Inferior parietal cortex (tissue), 1 donor: ENCODE measurements at regions not wholly inside any gene's neighbourhood (a gene's known extent, or its start where the extent isn't known, plus 50 kb on each side); places are given as distances from the start of the nearest gene placed in this dataset.

Experiments used
- DNase-seq: peaks from one replicate; pipeline ENCODE4 v3.0.0-alpha.2; 2016; ENCODE audit errors: extremely low spot score

DNA sequence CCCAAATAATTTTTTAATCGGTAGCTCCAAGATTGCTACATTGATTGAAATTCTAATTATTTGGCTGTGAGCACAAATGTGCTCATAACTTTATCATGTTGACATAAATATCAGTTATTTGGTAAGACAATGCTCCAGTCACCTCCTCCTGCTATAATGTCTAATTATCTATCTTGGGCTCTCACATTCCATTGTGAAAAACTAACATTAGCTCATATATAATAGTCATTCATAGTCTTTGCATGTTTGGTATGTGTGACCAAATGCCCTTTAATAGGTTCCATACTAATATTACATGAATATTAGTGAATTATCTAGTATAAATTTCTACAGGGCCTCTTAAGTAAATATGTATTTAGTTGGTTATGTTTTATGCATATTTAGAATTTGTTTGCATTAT lies 185.6 kb upstream of the MCHR2 start:
- no peak for DNase-seq

DNA sequence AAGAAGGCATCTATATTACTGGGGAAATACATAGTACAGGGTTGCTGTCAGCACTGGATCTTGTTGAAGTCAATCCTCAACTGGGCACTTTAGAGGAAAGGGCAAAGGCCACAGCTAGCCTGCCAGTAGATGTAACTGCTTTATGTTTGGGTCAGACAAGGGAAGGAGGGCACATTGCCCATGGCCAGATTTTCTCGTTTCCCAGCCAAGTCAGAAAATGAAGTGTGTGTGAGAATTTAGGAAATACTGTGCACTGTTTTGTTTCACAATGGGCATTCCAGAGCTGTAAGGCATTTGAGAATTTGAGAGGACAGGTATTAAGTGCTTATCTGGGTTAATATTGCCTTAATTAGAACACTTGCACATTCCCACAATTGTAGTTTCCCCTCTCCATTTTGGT lies 183.9 kb upstream of the MCHR2 start:
- no peak for DNase-seq

DNA sequence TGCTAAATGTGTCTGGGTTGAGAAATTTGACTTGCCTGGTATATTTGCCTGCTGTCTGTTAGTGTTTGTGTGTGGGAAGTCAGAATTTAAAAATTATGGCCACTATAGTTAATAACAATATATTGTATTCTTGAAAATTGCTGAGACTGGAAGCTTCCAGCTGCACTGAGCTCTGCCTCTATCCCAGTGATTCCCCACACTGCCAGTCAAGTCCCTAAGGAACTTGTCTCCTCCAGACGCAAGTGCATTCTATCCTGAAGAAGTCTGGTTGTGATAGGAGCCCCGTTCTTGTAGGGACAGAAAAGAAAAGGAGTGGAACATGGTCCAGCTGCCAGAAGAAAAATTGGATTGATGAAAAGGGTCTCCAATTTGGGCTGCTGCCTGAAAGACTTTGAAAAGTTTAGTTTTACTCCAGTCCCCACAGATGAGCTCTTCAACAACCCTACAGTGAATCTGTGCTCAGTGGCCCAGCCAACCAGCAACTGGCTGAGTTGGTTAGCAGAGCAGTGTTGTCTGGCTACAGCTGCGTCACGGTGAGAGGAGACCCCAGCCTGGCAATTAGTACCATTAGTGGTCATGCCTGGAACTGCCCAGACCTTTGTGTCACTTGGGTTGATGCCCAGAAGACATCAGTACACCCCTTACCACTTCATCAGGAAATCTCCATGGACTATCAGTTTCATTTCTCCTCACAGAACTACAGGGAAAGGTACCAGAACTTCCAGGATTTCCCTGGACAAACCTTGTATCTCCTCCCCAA lies 183.1 kb upstream of the MCHR2 start:
- DNase-seq = no peak

DNA sequence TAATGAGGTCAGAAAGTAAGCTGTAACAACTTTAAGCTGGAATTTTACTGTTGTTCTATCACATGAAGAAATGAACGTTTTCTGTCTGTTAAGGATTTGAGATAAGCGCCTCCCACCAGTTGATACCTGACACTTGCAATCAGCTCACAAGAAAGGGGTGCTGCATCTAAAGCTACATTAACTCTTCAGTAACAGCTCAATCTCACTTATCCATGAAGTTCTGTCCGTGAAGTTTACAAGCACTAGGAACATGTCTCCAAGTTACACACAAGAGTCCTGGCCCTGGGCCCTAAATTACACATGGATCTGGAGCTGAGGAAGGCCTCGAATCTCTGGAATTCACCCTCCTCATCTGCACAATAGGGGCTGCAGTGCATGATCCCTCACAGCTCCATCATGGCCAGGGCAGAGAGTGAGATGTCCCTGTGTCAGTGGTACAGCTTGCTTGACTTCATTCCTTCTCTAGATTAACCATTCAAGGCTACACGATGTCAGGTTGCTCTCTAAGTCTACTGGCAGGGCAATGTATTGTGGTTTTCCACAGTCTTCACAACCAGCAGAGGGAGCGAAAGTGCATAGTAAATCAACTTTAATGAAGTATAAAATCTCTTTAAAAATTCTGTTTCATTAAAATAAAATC lies 182.4 kb upstream of the MCHR2 start:
- DNase-seq = peak; percentile 13

DNA sequence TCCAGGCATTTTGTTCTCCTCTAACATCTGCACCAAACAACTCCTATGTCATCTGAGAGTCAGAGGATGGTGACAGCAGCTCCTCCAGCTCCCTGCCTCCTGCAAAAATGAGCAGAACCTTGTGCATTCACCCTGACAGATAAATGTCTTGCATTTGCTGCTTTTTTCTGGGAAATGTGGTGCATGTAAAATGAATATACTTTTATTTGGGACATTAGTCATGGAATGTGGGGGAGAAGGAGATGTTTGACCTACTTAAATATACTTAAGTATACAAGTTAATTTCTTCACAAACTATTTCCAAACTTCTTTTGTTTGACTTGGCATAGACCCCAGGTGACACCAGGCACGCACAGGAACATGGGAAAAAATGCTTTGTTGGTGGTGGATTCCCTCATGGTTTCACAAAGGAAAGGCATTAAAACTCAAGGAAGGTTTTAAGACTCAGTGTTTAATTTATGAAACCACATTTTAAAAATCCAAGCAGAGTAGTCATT lies 181.8 kb upstream of the MCHR2 start:
- no peak for DNase-seq

DNA sequence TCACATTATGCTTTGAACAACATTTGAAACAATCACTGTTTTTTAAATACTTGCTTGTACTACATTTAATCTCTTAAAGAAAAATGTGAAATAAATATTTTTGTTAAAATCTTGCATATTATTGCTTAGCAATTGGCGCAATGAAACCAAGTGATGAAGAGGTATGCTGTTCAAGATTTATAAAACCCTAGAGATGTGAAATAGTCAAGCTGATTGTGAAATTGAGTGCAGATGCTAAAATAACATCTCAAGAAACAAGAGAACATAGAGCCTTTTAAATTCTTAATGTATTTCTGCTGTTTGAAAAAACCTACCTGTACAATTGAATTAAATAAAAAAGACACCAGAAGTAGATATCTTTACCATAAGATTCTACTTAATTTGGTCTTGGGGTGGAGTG lies 179.2 kb upstream of the MCHR2 start:
- DNase-seq = no peak

DNA sequence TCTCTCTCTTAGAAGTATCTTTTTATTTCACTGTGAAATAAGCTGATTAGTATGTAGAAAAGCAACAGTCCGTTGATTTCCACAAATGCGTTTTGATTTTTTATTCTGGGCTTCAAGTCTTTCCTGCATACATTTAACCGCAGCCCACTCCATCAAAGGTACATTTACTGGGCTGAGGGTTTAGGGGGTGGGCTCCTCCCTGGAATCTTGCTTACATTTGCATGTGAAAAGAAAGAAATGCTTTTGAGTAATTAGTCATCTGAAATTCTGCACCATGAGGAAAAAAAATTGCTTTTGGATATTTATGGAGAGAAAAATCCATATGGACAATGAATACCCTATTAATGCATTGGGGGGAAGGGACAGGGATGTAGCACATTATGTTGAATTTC lies 178.3 kb upstream of the MCHR2 start:
- no peak for DNase-seq

DNA sequence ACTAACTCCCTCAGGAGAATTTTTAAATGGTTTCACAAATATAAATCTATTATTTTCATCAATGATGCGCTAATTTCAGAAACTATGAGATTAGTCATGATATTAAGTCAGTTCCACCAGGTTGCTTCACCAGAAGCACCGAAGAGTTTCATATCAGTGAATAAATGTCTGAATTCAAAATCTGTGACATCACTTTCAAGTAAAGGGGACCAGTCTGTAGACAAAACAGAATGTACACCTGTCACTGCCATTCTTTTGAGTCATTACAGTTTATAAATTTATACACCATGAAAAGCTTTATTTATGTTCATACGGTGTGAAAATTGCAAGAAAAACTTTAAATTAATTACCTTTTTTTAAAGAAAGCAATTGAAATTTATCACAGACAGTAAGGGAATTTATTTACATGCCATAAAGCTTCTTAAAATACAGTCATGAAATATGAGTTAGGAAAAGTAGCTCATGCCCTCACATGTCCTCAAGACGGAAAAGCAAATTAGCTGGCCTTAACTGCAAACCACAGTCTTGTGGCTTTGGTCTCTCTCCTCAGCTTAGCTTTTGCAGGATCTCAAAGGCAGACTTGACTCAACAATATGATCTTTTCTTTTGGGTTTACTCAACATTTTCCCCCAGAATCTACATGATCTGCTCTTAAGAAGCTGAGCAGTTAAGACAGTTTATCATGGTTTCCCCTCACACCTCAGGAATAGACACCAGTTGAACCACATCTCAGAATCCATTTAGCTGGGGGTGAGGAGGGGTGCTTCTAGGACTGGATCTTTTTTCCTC lies 177.7 kb upstream of the MCHR2 start:
- DNase-seq = no peak

DNA sequence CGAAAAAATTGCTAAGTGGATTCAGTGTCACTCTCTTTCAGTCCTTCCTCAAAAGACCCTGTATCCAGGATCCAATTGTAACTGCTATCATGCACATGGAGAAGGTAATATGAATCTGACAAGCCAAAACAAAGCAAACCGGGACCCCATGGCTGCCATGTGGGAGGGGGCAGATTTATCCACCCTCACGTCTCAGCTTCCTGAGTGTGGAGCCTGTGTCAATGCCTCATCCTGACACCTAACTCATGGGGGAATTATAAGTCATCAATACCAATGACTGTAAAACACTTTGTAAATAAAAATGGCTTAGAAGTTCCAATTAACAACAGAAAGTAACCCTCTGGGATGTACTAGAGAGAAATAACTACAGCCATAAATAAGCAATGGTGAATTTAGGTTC lies 174.1 kb upstream of the MCHR2 start:
- DNase-seq = no peak

DNA sequence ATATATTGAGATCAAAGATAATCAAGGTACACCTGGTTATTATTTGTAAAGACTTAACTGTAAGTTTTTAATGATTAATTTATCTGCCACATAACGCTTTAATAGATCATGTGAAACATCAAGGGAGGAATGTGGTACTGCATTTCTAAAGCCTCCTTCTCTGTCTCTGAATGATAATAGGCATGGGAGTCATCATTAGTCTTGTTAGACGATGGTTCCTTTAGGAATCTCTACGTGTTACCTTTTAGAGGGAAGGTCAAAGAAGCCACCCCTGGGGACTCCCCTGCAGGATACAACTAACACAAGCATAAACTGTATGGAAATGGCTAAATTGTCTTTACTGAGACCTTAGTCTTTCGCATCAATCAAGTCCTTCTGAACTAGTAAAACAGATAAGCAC lies 173.6 kb upstream of the MCHR2 start:
- DNase-seq = no peak

DNA sequence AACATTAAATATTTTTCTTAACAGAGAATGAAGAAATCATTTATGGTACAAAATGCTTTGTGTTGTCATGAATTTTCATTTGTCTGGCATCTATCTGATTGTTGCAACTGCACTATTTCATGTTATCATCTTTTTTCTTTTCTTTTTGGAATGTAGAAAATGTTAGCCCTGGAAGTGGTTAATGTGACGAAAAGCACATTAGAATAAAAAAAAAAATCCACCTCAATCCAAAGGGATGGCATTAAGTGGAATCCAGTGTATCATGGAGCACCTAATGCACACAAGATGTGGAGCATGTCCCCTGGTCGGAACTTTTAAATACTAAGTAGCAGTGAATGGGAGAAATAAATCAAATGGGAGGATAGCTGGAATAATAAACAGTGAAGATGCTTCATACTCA lies 172.9 kb upstream of the MCHR2 start:
- no peak for DNase-seq

DNA sequence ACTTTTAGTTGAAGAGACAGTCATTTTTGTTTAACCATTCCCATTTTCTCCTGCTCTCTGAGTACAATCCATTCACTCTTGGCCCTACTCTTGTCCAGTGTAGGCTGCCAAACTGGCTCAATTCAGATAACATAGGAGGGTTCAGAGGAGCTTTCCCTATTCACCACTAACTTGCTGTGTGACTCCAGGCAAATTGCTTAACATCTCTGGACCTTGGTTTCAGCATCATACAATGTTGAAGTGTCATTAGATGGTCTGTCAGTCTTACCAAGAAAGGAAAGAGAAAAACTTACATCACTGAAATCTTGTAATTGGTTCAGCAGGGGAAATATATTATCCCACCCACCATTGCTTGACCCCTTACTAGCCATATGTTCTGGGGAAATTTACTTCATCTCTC lies 171.4 kb upstream of the MCHR2 start:
- DNase-seq = no peak

DNA sequence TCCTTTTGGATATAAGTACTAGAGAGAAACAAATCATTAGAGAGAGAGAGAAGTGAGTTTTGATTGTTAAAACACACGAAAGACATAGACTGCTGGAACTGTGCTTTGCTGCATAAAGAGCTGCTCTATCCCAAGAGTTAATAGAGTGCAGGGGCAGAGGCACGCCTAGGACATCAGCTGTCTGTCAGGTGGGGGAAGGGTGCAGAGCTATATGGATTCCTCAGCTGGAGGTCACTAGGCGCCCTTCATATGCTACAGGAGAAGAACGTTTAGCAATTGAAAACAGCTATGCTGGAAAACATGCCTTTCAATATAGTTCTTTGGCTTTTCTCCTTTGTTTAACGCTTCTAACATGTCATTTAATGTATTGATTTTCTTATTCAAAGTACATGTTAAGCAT lies 169.0 kb upstream of the MCHR2 start:
- DNase-seq = no peak

DNA sequence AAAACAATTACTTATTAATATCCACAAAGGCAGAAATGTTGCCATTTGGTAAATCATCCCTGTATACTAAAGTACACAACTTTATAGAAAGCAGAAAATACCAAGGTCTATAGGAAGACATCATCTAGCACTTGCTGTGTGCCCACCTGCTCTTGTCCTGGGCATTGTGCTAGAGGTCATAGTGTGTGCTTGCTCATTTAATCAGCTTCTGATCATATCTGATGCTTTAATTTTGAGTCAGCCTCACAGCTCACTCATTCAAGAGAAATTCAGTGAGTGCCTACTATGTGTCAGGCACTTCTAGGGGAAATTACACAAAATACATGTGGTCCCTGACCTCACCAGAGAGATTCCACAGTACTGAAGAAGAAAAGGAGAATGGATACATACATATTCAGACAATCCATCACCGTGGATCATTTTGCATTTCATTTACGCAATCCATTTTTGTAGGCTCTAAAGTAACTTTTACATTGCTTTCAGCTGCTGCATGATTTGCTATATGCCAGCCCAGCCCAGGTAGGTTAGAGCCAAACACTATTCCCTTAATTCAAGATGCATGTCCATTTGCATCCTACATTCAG lies 167.9 kb upstream of the MCHR2 start:
- DNase-seq = no peak

DNA sequence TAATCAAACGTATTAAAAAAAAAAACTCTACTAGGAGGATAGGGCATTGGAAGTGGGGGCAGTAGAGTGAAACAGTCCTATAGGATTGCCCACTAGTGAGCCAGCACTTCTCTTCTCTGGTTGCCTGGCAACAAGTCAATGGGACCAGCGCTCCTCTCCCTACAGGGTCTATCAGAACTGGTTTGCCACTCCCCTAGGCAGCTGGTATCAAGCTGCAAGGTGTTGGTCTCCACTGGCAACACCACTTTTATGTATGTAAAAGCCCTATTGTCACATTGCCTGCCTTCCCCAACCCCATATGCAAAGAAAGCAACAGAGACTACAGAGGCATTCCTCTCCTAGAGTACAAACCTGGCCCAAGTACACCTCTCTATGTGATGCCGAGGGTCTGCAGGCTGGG lies 166.9 kb upstream of the MCHR2 start:
- no peak for DNase-seq

DNA sequence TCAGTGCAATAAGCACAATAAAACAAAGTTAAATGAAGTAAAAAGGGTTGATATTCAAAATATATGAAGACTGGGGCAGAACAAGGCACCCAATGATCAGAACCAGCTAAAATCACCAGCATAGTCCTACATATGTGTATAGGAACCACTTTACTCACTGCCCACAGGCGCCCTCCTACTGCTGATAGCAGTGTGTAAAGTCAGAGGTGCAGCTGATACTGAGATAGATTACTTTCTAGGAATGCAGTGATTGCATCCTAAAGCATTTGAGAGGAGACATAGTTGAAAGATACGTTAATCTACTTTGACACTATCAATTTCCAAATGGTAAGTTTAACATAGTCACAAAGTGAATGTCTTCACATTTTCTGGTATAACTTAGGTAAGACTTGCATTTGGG lies 161.1 kb upstream of the MCHR2 start:
- no peak for DNase-seq

DNA sequence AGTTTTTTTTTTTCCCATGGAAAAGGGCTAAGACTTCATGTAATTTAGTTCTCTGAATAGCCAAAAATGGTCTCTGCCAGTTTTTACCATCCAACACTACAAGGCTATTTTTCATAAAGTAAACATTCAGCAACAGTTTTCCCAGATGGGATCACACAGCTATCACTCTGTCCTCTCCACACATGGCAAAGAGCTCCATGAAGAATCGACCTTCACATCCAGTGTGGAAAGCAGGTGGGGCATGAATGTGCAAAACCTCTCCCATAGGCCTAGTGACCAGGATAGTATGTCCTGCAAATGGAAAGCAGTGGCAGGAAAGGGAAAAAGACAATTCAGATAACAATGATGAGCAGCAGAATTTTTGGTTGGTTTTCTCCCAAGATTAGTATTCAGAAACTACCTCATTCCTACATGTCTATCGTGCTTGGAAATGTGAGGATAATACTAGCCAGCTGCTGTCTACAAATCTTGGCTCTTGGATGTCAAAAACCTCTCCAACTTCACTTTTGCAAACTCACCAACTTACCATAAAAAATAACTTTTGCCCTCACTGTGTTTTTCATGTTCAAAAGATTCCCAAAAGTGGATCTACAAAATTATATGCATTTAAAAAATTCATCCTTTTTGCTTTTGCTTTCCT lies 159.7 kb upstream of the MCHR2 start:
- DNase-seq = no peak

DNA sequence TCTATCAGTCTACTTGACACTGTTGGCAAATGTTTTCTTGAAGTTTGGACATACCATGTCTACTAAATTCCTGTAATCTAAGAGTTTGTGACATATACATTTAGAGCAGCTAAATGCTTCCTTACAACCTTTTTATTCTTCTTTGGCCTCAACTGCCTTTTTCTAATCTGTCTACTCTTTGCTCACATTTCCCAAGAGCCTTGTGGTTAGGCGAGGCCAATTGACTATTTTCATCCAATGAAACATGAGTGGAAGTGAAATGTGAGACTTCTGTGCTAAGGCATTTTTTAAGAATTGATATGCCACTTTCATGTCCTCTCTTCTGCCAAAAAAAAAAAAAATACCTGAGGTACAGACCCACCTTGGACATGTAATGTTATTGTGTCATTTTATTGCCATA lies 158.2 kb upstream of the MCHR2 start:
- no peak for DNase-seq

DNA sequence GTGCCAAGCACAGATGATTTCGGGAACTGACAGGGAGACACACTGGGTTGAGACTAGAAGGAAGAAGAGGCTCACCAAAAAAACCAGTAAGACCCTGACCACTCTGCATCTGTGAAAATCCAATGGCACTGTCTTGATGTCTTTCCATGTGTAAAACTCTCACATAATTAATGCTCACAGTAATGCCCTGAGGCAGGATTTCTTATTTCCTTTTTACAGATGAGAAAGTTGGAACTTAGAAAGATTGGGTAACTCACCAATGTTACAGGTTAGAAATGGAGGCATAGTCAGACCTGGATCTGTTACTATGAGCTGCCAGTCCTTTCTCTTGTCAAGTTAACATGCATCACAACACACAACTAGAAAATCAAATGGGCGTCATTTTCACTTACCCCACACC lies 151.0 kb upstream of the MCHR2 start:
- DNase-seq = no peak

DNA sequence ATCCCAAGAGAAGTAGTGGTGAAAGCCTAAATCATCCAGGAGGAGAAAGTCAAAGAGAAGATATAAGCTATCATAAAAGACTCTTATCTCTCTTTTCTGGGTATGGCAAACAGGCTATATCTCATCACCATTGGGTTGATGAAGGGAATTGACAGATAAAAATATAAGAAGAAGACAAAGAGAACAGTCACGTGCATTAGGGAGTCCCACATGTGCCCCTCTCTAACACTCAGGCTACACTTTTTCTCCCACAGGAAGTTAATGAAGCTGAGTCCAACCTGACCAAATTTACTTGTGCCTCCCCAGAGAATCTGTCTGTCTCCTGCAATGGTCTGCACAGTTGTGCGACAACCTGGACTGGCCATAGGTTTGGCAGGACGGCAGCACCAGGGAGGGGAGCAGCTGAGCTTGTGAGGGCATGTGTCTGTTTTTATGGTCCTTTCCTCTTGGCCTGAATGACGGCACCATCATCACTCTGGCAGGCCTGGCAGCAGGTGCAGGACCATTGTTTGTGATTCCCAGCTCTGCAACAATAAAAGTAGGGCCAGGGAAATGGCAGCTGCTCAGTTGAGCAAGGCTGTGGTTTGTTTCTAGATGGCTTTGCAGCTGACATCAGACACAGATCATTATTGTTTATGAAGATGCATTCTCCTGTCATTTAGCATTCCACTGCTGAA lies 144.5 kb upstream of the MCHR2 start:
- no peak for DNase-seq

DNA sequence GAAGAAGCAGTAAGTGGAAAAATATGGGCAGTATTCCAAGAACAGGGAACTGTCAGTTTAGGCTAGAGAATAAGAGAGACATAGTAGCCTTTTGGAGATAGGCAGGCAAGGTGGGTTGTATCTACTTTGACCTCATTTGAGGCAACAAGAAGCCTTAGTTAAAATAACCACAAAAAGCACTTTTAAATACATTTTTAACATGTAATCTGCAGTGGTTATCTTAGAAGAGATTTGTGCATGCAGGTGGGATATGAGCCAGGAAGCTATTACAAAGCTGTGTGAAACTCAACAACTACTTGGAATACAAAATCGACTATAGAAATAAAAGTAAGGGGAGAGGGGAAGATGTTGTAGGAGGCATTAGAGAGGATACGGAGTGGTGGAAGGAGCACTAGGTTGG lies 143.7 kb upstream of the MCHR2 start:
- no peak for DNase-seq
